WTC11 (cell line): ENCODE measurements at regions not wholly inside any gene's neighbourhood (a gene's known extent, or its start where the extent isn't known, plus 50 kb on each side); places are given as distances from the start of the nearest gene placed in this dataset.

Experiments
- ATAC-seq: fragments of 200-7000 bp; cut with Tn5 transposase; 2 replicates; pipeline ENCODE4 v1.10.0; 2021; ENCODE audit warnings: mild to moderate bottlenecking, moderate library complexity
- CTCF ChIA-PET: fragments of 300-600 bp; sonication (Branson Sonifier 250); formaldehyde crosslinking; loops from one replicate; lab custom pipeline; 2021; ENCODE audit warnings: antibody characterized with exemption; lab: Charles Lee
- POLR2A ChIA-PET: fragments of 350-600 bp; sonication (Branson Sonifier 250); formaldehyde crosslinking; loops from one replicate; lab custom pipeline; 2021; ENCODE audit warnings: antibody characterized with exemption; lab: Charles Lee
- DNase-seq: peaks from one replicate; pipeline ENCODE4 v3.0.0; 2021; ENCODE audit warnings: low spot score
- H3K27ac Mint-ChIP-seq: 2 replicates; pipeline ENCODE4 v1.8.0; 2021; ENCODE audit warnings: mixed read lengths
- H3K27me3 Mint-ChIP-seq: 2 replicates; pipeline ENCODE4 v1.8.0; 2021; ENCODE audit warnings: low read depth, mild to moderate bottlenecking, moderate library complexity, mixed read lengths
- H3K36me3 Mint-ChIP-seq: 2 replicates; pipeline ENCODE4 v1.8.0; 2021; ENCODE audit warnings: mixed read lengths
- H3K4me1 Mint-ChIP-seq: 2 replicates; pipeline ENCODE4 v1.8.0; 2022; ENCODE audit warnings: mixed read lengths
- H3K4me3 Mint-ChIP-seq: 2 replicates; pipeline ENCODE4 v1.8.0; 2021; ENCODE audit warnings: mild to moderate bottlenecking, moderate library complexity, mixed read lengths
- H3K9me3 Mint-ChIP-seq: 2 replicates; pipeline ENCODE4 v1.8.0; 2021; ENCODE audit warnings: mixed read lengths
- ATF1 ChIP-seq: sonication (generic); formaldehyde crosslinking; IDR thresholded peaks from 2 replicates; pipeline ENCODE4 v1.8.1; 2023; ENCODE audit warnings: mild to moderate bottlenecking, moderate library complexity, missing genetic modification reagents
- FOXK1 ChIP-seq: sonication (generic); formaldehyde crosslinking; IDR thresholded peaks from 2 replicates; pipeline ENCODE4 v1.8.0; 2022; ENCODE audit warnings: mild to moderate bottlenecking, moderate library complexity, missing genetic modification reagents
- FOXP1 ChIP-seq: sonication (generic); formaldehyde crosslinking; IDR thresholded peaks from 2 replicates; pipeline ENCODE4 v1.8.0; 2022; ENCODE audit warnings: missing genetic modification reagents, mild to moderate bottlenecking, moderate library complexity, borderline replicate concordance
- HMGA2 ChIP-seq: fragments of 250-450 bp; sonication (Bioruptor Pico); IDR thresholded peaks from 2 replicates; pipeline ENCODE4 v1.4.0; 2021; ENCODE audit warnings: mild to moderate bottlenecking, moderate library complexity
- JUN ChIP-seq: sonication (generic); formaldehyde crosslinking; IDR thresholded peaks from 2 replicates; pipeline ENCODE4 v1.8.0; 2023; ENCODE audit warnings: mild to moderate bottlenecking, missing genetic modification reagents
- NFE2L1 ChIP-seq: sonication (generic); formaldehyde crosslinking; IDR thresholded peaks from 2 replicates; pipeline ENCODE4 v1.8.1; 2023; ENCODE audit warnings: missing genetic modification reagents
- NR1H2 ChIP-seq: sonication (generic); formaldehyde crosslinking; IDR thresholded peaks from 2 replicates; pipeline ENCODE4 v1.9.0; 2021; ENCODE audit warnings: mild to moderate bottlenecking, moderate library complexity, missing genetic modification reagents
- NR3C1 ChIP-seq: sonication (generic); formaldehyde crosslinking; conservative IDR thresholded peaks from 2 replicates; pipeline ENCODE4 v1.8.1; 2023; ENCODE audit warnings: low read depth, mild to moderate bottlenecking, missing genetic modification reagents
- PRRX2 ChIP-seq: fragments of 250-450 bp; sonication (Bioruptor Pico); IDR thresholded peaks from 2 replicates; pipeline ENCODE4 v1.8.0; 2021; ENCODE audit warnings: mild to moderate bottlenecking
- TEAD4 ChIP-seq: sonication (generic); formaldehyde crosslinking; IDR thresholded peaks from 2 replicates; pipeline ENCODE4 v1.8.0; 2022; ENCODE audit warnings: mild to moderate bottlenecking, missing genetic modification reagents
- TP53 ChIP-seq: sonication (generic); formaldehyde crosslinking; IDR thresholded peaks from 2 replicates; pipeline ENCODE4 v1.8.1; 2023; ENCODE audit warnings: mild to moderate bottlenecking, missing genetic modification reagents
- ZNF232 ChIP-seq: sonication (generic); formaldehyde crosslinking; IDR thresholded peaks from 2 replicates; pipeline ENCODE4 v1.8.0; 2022; ENCODE audit warnings: mild to moderate bottlenecking, missing genetic modification reagents
- TF ChIP-seq, protein P1 (sequence below): fragments of 250-450 bp; sonication (Bioruptor Pico); IDR thresholded peaks from 2 replicates; pipeline ENCODE4 v1.9.0; 2021; ENCODE audit warnings: moderate library complexity, mild to moderate bottlenecking, inconsistent platforms, borderline replicate concordance
- TF ChIP-seq, protein P2 (sequence below): fragments of 250-450 bp; sonication (Bioruptor Pico); IDR thresholded peaks from 2 replicates; pipeline ENCODE4 v1.9.0; 2021; ENCODE audit warnings: mild to moderate bottlenecking
- TF ChIP-seq, protein P3 (sequence below): sonication (generic); formaldehyde crosslinking; IDR thresholded peaks from 2 replicates; pipeline ENCODE4 v1.8.1; 2022; ENCODE audit warnings: low read depth, mild to moderate bottlenecking, moderate library complexity, missing genetic modification reagents, borderline replicate concordance
- TF ChIP-seq, protein P4 (sequence below): sonication (generic); formaldehyde crosslinking; IDR thresholded peaks from 2 replicates; pipeline ENCODE4 v1.8.1; 2023; ENCODE audit warnings: mild to moderate bottlenecking, missing genetic modification reagents
- TF ChIP-seq, protein P5 (sequence below): fragments of 250-450 bp; sonication (Bioruptor Pico); IDR thresholded peaks from 2 replicates; pipeline ENCODE4 v1.9.0; 2021; ENCODE audit warnings: mild to moderate bottlenecking
- TF ChIP-seq, protein P6 (sequence below): sonication (generic); formaldehyde crosslinking; IDR thresholded peaks from 2 replicates; pipeline ENCODE4 v1.8.0; 2022; ENCODE audit warnings: mild to moderate bottlenecking, missing genetic modification reagents
- TF ChIP-seq, protein P7 (sequence below): sonication (generic); formaldehyde crosslinking; conservative IDR thresholded peaks from 2 replicates; pipeline ENCODE4 v1.8.1; 2023; ENCODE audit warnings: mild to moderate bottlenecking, low read depth, missing genetic modification reagents, moderate library complexity

DNA sequence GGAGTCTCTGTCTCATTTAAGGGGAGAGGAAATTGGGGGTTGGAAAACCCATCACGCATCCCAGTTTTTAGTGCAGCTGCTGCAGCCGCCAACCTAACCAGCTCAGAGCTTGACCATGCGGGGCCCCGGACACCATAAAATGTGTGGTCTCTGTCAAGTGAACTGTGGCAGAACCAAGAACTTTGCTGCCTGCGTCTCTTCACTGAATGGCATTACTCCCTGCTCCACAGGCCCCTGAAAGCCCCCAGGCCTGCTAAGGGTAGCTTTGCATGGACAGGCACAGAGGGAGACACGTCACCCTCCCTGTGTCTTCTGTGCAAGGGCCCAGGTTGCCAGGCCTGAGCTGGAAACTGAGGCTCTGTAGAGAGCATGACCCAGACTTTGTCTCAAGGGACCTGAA is 144.6 kb upstream of the GPR26 start:
- ATAC-seq (no peak), DNase-seq (no peak)
- no peak overlapping the region for H3K27ac Mint-ChIP-seq
- POLR2A ChIA-PET = no interaction called here
- TF ChIP-seq HMGA2 (CRISPR knock-in tag) (no peak), ATF1 (no peak), TEAD4 (no peak), NR1H2 (no peak), TP53 (CRISPR knock-in tag) (no peak), NR3C1 (CRISPR knock-in tag) (no peak), JUN (no peak), FOXK1 (CRISPR knock-in tag) (no peak), NFE2L1 (CRISPR knock-in tag) (no peak), FOXP1 (no peak), ZNF232 (CRISPR knock-in tag) (no peak), PRRX2 (CRISPR knock-in tag) (no peak)
- TF ChIP-seq, protein P1, sequence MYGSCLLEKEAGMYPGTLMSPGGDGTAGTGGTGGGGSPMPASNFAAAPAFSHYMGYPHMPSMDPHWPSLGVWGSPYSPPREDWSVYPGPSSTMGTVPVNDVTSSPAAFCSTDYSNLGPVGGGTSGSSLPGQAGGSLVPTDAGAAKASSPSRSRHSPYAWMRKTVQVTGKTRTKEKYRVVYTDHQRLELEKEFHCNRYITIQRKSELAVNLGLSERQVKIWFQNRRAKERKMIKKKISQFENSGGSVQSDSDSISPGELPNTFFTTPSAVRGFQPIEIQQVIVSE (CRISPR knock-in tag) = no peak
- TF ChIP-seq, protein P2, sequence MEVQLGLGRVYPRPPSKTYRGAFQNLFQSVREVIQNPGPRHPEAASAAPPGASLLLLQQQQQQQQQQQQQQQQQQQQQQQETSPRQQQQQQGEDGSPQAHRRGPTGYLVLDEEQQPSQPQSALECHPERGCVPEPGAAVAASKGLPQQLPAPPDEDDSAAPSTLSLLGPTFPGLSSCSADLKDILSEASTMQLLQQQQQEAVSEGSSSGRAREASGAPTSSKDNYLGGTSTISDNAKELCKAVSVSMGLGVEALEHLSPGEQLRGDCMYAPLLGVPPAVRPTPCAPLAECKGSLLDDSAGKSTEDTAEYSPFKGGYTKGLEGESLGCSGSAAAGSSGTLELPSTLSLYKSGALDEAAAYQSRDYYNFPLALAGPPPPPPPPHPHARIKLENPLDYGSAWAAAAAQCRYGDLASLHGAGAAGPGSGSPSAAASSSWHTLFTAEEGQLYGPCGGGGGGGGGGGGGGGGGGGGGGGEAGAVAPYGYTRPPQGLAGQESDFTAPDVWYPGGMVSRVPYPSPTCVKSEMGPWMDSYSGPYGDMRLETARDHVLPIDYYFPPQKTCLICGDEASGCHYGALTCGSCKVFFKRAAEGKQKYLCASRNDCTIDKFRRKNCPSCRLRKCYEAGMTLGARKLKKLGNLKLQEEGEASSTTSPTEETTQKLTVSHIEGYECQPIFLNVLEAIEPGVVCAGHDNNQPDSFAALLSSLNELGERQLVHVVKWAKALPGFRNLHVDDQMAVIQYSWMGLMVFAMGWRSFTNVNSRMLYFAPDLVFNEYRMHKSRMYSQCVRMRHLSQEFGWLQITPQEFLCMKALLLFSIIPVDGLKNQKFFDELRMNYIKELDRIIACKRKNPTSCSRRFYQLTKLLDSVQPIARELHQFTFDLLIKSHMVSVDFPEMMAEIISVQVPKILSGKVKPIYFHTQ (CRISPR knock-in tag) = no peak
- TF ChIP-seq, protein P3, sequence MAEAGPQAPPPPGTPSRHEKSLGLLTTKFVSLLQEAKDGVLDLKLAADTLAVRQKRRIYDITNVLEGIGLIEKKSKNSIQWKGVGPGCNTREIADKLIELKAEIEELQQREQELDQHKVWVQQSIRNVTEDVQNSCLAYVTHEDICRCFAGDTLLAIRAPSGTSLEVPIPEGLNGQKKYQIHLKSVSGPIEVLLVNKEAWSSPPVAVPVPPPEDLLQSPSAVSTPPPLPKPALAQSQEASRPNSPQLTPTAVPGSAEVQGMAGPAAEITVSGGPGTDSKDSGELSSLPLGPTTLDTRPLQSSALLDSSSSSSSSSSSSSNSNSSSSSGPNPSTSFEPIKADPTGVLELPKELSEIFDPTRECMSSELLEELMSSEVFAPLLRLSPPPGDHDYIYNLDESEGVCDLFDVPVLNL (CRISPR knock-in tag) = no peak
- TF ChIP-seq, protein P4, sequence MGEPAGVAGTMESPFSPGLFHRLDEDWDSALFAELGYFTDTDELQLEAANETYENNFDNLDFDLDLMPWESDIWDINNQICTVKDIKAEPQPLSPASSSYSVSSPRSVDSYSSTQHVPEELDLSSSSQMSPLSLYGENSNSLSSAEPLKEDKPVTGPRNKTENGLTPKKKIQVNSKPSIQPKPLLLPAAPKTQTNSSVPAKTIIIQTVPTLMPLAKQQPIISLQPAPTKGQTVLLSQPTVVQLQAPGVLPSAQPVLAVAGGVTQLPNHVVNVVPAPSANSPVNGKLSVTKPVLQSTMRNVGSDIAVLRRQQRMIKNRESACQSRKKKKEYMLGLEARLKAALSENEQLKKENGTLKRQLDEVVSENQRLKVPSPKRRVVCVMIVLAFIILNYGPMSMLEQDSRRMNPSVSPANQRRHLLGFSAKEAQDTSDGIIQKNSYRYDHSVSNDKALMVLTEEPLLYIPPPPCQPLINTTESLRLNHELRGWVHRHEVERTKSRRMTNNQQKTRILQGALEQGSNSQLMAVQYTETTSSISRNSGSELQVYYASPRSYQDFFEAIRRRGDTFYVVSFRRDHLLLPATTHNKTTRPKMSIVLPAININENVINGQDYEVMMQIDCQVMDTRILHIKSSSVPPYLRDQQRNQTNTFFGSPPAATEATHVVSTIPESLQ (CRISPR knock-in tag) = no peak
- TF ChIP-seq, protein P5, sequence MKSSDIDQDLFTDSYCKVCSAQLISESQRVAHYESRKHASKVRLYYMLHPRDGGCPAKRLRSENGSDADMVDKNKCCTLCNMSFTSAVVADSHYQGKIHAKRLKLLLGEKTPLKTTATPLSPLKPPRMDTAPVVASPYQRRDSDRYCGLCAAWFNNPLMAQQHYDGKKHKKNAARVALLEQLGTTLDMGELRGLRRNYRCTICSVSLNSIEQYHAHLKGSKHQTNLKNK (CRISPR knock-in tag) = no peak
- TF ChIP-seq, protein P6, sequence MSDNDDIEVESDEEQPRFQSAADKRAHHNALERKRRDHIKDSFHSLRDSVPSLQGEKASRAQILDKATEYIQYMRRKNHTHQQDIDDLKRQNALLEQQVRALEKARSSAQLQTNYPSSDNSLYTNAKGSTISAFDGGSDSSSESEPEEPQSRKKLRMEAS (CRISPR knock-in tag) = no peak
- TF ChIP-seq, protein P7, sequence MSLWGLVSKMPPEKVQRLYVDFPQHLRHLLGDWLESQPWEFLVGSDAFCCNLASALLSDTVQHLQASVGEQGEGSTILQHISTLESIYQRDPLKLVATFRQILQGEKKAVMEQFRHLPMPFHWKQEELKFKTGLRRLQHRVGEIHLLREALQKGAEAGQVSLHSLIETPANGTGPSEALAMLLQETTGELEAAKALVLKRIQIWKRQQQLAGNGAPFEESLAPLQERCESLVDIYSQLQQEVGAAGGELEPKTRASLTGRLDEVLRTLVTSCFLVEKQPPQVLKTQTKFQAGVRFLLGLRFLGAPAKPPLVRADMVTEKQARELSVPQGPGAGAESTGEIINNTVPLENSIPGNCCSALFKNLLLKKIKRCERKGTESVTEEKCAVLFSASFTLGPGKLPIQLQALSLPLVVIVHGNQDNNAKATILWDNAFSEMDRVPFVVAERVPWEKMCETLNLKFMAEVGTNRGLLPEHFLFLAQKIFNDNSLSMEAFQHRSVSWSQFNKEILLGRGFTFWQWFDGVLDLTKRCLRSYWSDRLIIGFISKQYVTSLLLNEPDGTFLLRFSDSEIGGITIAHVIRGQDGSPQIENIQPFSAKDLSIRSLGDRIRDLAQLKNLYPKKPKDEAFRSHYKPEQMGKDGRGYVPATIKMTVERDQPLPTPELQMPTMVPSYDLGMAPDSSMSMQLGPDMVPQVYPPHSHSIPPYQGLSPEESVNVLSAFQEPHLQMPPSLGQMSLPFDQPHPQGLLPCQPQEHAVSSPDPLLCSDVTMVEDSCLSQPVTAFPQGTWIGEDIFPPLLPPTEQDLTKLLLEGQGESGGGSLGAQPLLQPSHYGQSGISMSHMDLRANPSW = no peak
- no peak overlapping the region for H3K4me3 Mint-ChIP-seq
- H3K27me3 Mint-ChIP-seq = no peaks in the 10 kb centered on the region; the same call in 1 of the 2 replicates
- no peaks in the 10 kb centered on the region; the same call in 1 of the 2 replicates for H3K36me3 Mint-ChIP-seq
- CTCF ChIA-PET = interaction anchor here (1.2 kb wide), 1 partner anchor 52 kb away, joined by 3 read pairs; no protein-coding TSS in a partner anchor
- H3K9me3 Mint-ChIP-seq = peaks cover 13% of the 10 kb centered on the region
- H3K4me1 Mint-ChIP-seq = peaks cover 13% of the 10 kb centered on the region
